Cardiac muscle cell (in vitro differentiated cells and primary cell): ENCODE measurements at regions not wholly inside any gene's neighbourhood (a gene's known extent, or its start where the extent isn't known, plus 50 kb on each side); places are given as distances from the start of the nearest gene placed in this dataset.

ENCODE experiments used
- DNase-seq, 2 donors: peaks; one replicate each; pipeline versions ENCODE4 v3.0.0 to v3.0.0-alpha.2; 2010 to 2017; ENCODE audit warnings: low read depth in 1 of 2, low spot score in 1 of 2
- H3K27ac ChIP-seq: fragments of 200-600 bp; sonication (generic); 2 replicates; pipeline ENCODE4 v1.5.1; 2016
- H3K27me3 ChIP-seq: fragments of 200-600 bp; sonication (generic); 2 replicates; pipeline ENCODE4 v1.6.0; 2016; ENCODE audit warnings: control low read depth
- H3K36me3 ChIP-seq: fragments of 200-600 bp; sonication (generic); 2 replicates; pipeline ENCODE4 v1.5.1; 2016; ENCODE audit warnings: control low read depth
- H3K4me1 ChIP-seq: fragments of 200-600 bp; sonication (generic); 2 replicates; pipeline ENCODE4 v1.8.1; 2017; ENCODE audit warnings: low read depth, mild to moderate bottlenecking, mixed run types
- H3K4me3 ChIP-seq: fragments of 200-600 bp; sonication (generic); 2 replicates; pipeline ENCODE4 v1.5.1; 2016; ENCODE audit warnings: mild to moderate bottlenecking
- H3K9me3 ChIP-seq: fragments of 200-600 bp; sonication (generic); 2 replicates; pipeline ENCODE4 v1.5.1; 2017; ENCODE audit warnings: low read depth, mild to moderate bottlenecking, control low read depth
- CTCF ChIP-seq: IDR thresholded peaks from 2 replicates; pipeline ENCODE4 v1.5.1; 2012; ENCODE audit warnings: low read depth, mild to moderate bottlenecking, low read length

- peak in 1 of 2 donors; percentile 40 for DNase-seq
- Histone ChIP-seq H3K4me1 (peaks cover 5% of the 10 kb centered on the region), H3K36me3 (no peaks in the 10 kb centered on the region), H3K27ac (no peak overlapping the region), H3K9me3 (no peaks in the 10 kb centered on the region), H3K4me3 (no peak overlapping the region), H3K27me3 (no peaks in the 10 kb centered on the region)
- TF ChIP-seq CTCF = no peak
Measured at GRCh38 chr1:56137521-56138505, 441.6 kb downstream of the PLPP3 start.

- Histone ChIP-seq H3K9me3 (no peaks in the 10 kb centered on the region), H3K27me3 (no peaks in the 10 kb centered on the region), H3K4me3 (no peak overlapping the region), H3K4me1 (peaks cover 5% of the 10 kb centered on the region), H3K36me3 (no peaks in the 10 kb centered on the region), H3K27ac (no peak overlapping the region)
- peak; percentile 1 to 26 for DNase-seq
- TF ChIP-seq CTCF = no peak
Measured at GRCh38 chr1:56137090-56137489, 442.3 kb downstream of the PLPP3 start.

- H3K27ac ChIP-seq = no peak overlapping the region
- H3K4me1 ChIP-seq = peaks cover 5% of the 10 kb centered on the region
- no peak overlapping the region for H3K4me3 ChIP-seq
- no peaks in the 10 kb centered on the region for H3K27me3 ChIP-seq
- H3K36me3 ChIP-seq = no peaks in the 10 kb centered on the region
- no peaks in the 10 kb centered on the region for H3K9me3 ChIP-seq
- no peak for TF ChIP-seq CTCF
- DNase-seq = peak in 1 of 2 donors; percentile 3
Measured at GRCh38 chr1:56135864-56136147, 443.6 kb downstream of the PLPP3 start.

DNA sequence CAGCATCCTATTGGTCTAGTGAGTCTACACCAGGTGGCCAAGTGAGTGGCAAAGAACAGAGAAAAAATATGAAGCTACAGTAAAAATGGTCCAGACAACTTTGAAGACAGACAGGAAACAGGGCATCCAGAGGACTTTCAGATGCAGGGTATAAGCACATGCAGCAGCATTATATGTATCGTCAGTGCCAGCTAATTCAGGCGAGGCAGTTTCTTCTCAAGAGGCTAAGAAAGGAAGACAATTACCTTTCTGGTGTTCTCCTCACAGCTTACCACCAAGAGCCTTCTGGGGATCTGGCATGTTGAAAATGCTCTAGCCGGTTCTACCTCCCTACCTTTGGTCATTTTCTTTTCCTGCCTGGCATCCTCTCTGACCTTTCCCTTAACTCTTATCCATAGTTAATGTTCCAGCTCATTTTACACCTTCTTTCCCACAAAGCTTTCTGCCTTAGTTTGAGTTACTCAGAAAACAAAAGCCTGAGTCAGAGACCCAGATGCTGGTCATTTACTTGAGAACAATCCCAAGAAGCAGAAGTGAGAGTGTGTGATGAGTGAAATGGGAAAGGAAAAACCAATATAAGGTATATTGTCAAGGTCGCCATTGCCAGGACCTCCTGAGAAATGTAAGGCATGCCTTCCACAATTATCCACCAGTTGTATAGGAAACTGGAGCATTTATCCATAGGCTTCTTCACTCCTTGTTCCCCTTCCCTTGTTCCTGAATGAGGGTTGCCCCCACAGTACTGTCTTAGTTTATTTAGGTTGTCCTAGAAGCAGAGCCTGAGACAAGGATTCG is 444.1 kb downstream of the PLPP3 start:
- Histone ChIP-seq H3K36me3 (no peaks in the 10 kb centered on the region), H3K27ac (no peak overlapping the region), H3K27me3 (no peaks in the 10 kb centered on the region), H3K4me1 (peaks cover 5% of the 10 kb centered on the region), H3K4me3 (no peak overlapping the region), H3K9me3 (no peaks in the 10 kb centered on the region)
- no peak for TF ChIP-seq CTCF
- no peak for DNase-seq

DNA sequence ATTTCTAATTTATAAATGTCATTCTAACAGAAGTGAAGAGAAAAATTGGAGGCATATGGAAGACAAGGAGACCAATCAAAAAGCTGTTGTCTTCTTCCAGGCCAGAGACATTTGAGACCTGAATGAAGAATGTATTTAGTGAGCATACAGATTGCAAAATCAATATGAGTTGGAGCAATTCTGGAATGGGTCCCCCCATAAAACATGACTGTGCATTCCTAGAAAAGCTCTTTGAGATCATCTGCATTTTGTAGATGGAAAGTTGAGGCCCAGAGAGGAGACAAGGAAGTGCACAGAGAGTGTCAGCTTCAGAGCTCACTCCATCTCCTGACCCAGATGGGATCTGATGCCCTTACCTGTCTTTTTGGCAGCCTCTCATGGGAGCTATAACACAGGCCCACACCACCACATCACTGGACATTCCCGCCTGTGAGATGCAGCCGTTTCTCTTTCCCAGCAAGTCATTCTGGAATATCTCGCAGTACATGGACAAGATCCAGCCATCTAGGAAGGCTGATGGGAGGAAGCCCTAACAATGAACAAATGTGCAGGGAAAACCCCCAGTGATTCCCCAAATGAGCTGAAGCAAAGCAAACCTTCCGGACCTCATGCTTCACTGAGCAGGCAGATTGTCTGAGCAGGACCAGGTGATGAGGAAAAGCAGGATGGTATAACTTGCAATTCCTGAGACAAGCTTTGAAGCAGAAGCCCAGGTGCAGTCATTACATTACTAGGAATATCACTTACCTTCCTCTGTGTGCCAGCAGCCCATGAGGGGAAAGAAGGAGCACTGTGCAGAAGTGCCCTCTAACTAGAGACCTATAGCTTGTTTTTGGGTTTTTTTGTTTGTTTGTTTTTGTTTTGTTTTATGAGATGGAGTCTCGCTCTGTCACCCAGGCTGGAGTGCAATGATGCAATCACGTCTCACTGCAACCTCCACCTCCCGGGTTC is 445.6 kb downstream of the PLPP3 start:
- Histone ChIP-seq H3K4me1 (peaks cover 5% of the 10 kb centered on the region), H3K27ac (no peak overlapping the region), H3K36me3 (no peaks in the 10 kb centered on the region), H3K4me3 (no peak overlapping the region), H3K27me3 (no peaks in the 10 kb centered on the region), H3K9me3 (no peaks in the 10 kb centered on the region)
- no peak for TF ChIP-seq CTCF
- no peak for DNase-seq
